ENCODE measurements at regions not wholly inside any gene's neighbourhood (a gene's known extent, or its start where the extent isn't known, plus 50 kb on each side); places are given as distances from the start of the nearest gene placed in this dataset.

- H3K36me3 ChIP-seq (ENCODE audit: control insufficient read depth in 4 of 4, insufficient read depth in 4 of 4, low read length in 4 of 4): no peaks in the 10 kb centered on the region
- DNase-seq: no peak
These were observed 94.7 kb upstream of the SFSWAP start for GRCh38 chr12:131616043-131616700.

GRCh38 chr12:131616738-131617137 lies 94.2 kb upstream of the SFSWAP start:
- TF ChIP-seq CTCF (IDR thresholded peaks at IDR 0.05; ENCODE audit: control extremely low read depth, extremely low read depth): no peak
- DNase-seq (no peak), ATAC-seq (ENCODE audit: insufficient read depth, low FRiP score) (no peak)
- no peak overlapping the region for H3K27ac ChIP-seq (ENCODE audit: low read depth in 1 of 2, low read length in 1 of 2)
- no peak overlapping the region for H3K9ac ChIP-seq (ENCODE audit: insufficient read depth in 1 of 2, low read length in 2 of 2)
- 76 to 83% methylated on average over 11 of the region's 11 CpGs for whole genome bisulfite sequencing, 2 donors
- H3K9me3 ChIP-seq (ENCODE audit: control insufficient read depth in 4 of 4, insufficient read depth in 3 of 4, low read length in 3 of 4): peaks cover 0 to 5% (median 0%) of the 10 kb centered on the region in 4 donors
- H3K4me1 ChIP-seq (ENCODE audit: control insufficient read depth in 5 of 5, insufficient read depth in 5 of 5, low read length in 5 of 5): peaks cover 0 to 5% (median 3%) of the 10 kb centered on the region in 5 donors
- peaks cover 0 to 11% (median 9%) of the 10 kb centered on the region in 3 donors for H3K27me3 ChIP-seq (ENCODE audit: control insufficient read depth in 3 of 3, insufficient read depth in 3 of 3, low read length in 2 of 3)
- no peak overlapping the region for H3K4me3 ChIP-seq
- no peaks in the 10 kb centered on the region for H3K36me3 ChIP-seq (ENCODE audit: control insufficient read depth in 4 of 4, insufficient read depth in 4 of 4, low read length in 4 of 4)

More at GRCh38 chr12:131616043-131616700, 94.7 kb upstream of the SFSWAP start:
- Histone ChIP-seq H3K4me1 (ENCODE audit: control insufficient read depth in 5 of 5, insufficient read depth in 5 of 5, low read length in 5 of 5) (no peaks in the 10 kb centered on the region), H3K9ac (ENCODE audit: insufficient read depth in 1 of 2, low read length in 2 of 2) (no peak overlapping the region), H3K27me3 (ENCODE audit: control insufficient read depth in 3 of 3, insufficient read depth in 3 of 3, low read length in 2 of 3) (peaks cover 0 to 10% (median 5%) of the 10 kb centered on the region in 3 donors), H3K9me3 (ENCODE audit: control insufficient read depth in 4 of 4, insufficient read depth in 3 of 4, low read length in 3 of 4) (peaks cover 0 to 5% (median 0%) of the 10 kb centered on the region in 4 donors), H3K4me3 (no peak overlapping the region), H3K27ac (ENCODE audit: low read depth in 1 of 2, low read length in 1 of 2) (no peak overlapping the region)
- 62 to 74% methylated on average over 19 of the region's 19 CpGs for WGBS, 2 donors
- no peak for TF ChIP-seq CTCF (IDR thresholded peaks at IDR 0.05; ENCODE audit: control extremely low read depth, extremely low read depth)
- ATAC-seq (ENCODE audit: insufficient read depth, low FRiP score): no peak

GRCh38 chr12:131617179-131617578 lies 93.7 kb upstream of the SFSWAP start:
- no peak for TF ChIP-seq CTCF (IDR thresholded peaks at IDR 0.05; ENCODE audit: control extremely low read depth, extremely low read depth)
- H3K9ac ChIP-seq (ENCODE audit: insufficient read depth in 1 of 2, low read length in 2 of 2): no peak overlapping the region
- H3K9me3 ChIP-seq (ENCODE audit: control insufficient read depth in 4 of 4, insufficient read depth in 3 of 4, low read length in 3 of 4): peaks cover 0 to 5% (median 0%) of the 10 kb centered on the region in 4 donors
- WGBS, 2 donors: 92 to 93% methylated on average over 15 of the region's 15 CpGs
- peaks cover 0 to 11% (median 9%) of the 10 kb centered on the region in 3 donors for H3K27me3 ChIP-seq (ENCODE audit: control insufficient read depth in 3 of 3, insufficient read depth in 3 of 3, low read length in 2 of 3)
- no peaks in the 10 kb centered on the region for H3K36me3 ChIP-seq (ENCODE audit: control insufficient read depth in 4 of 4, insufficient read depth in 4 of 4, low read length in 4 of 4)
- H3K4me1 ChIP-seq (ENCODE audit: control insufficient read depth in 5 of 5, insufficient read depth in 5 of 5, low read length in 5 of 5): peaks cover 0 to 8% (median 3%) of the 10 kb centered on the region in 5 donors
- DNase-seq: no peak
- no peak for ATAC-seq (ENCODE audit: insufficient read depth, low FRiP score)
- no peak overlapping the region for H3K27ac ChIP-seq (ENCODE audit: low read depth in 1 of 2, low read length in 1 of 2)
- H3K4me3 ChIP-seq: no peak overlapping the region
